ENCODE measurements at regions not wholly inside any gene's neighbourhood (a gene's known extent, or its start where the extent isn't known, plus 50 kb on each side); places are given as distances from the start of the nearest gene placed in this dataset.
"Not testable (repeated sequence)": the region's sequence is repeated elsewhere in the genome, so short reads cannot be mapped to it uniquely, and the experiment has no call there.

GRCh38 chr4:123233136-123233768 lies 163.3 kb upstream of the SPRY1 start:
- no peak for DNase-seq

DNA sequence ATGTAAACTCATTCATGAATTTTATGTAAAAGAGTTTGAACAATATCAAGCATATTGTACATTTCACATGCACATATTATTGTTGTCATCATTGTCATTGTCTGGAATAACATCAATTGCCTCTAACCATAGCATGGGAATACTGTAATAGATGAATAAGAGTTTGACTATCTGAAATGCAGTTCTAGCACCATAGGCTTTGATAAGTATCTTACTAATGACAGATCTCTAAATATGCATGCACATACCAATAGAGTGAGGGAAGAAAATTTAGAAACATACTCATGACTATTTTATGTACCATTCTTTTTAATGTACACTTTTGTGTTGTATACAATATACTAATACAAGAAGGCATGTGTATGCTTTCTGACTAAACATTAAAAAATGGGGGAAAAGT lies 161.6 kb upstream of the SPRY1 start:
- DNase-seq = no peak

- no peak for DNase-seq
Measured at GRCh38 chr4:123235431-123235830, 161.2 kb upstream of the SPRY1 start.

DNA sequence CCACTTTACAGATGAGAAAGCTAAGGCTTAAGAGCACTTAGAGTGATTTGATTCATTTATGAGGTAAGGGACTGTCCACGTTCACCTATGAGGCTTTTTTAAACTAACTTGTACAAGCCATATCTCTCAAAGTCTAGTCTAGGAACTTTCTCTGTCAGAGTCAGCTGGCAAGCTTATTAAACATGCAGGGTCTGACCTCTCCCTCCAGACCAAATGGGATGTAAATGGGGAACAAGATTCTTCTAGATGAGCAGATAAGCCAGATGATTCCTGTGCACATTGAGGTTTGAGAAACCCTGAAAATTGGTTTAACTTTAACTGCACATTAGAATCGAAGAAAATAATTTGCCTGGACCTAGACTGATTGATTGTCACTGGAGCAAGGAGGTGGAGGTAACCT lies 160.0 kb upstream of the SPRY1 start:
- no peak for DNase-seq

- not testable (repeated sequence) for DNase-seq
Measured at GRCh38 chr4:123240286-123240685, 156.3 kb upstream of the SPRY1 start.

GRCh38 chr4:123243220-123243619 lies 153.4 kb upstream of the SPRY1 start:
- DNase-seq = not testable (repeated sequence)

GRCh38 chr4:123244137-123244536 lies 152.5 kb upstream of the SPRY1 start:
- DNase-seq = no peak

DNA sequence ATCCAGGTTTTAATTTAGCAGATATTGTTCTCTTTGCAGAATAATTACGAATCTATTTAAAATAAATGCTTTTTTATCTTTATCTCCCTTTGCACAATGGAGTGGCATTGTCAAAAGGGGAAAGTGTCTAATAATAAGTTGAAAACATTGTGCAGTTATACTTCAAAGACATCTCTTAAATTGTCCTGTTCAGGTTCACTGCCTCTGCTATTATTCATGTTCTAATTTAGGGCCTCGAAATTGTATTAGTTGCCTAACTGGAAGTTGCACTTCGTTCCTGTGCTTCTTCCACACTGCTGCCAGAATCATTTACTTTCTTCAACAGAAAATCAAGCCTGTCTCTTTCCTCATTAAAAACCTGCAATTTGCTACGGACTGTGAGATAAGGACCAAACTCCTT lies 150.5 kb upstream of the SPRY1 start:
- DNase-seq = no peak

GRCh38 chr4:123248085-123248659 lies 148.4 kb upstream of the SPRY1 start:
- no peak for DNase-seq

DNA sequence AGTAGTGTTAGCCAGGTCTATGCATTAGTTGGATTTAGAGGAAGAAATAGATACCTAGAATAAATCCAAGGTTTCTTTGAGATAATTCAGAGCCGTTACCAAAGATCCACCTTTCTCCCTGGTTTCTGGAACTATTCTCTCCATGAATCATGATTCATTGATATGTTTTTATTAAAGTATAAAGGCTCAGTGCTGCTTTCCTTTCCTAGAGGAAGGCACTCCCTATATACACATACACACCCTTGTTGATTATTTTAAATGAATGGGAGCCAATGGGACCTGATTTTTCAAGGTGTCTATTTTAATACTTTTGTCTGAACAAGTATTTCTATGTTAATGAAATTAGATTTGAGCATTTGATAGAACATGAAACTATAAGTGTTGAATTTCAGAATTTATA lies 146.8 kb upstream of the SPRY1 start:
- DNase-seq = no peak

GRCh38 chr4:123250843-123251242 lies 145.8 kb upstream of the SPRY1 start:
- DNase-seq = no peak

- DNase-seq = no peak
Measured at GRCh38 chr4:123255971-123256370, 140.6 kb upstream of the SPRY1 start.

GRCh38 chr4:123256901-123257300 lies 139.7 kb upstream of the SPRY1 start:
- DNase-seq = no peak

GRCh38 chr4:123257591-123257990 lies 139.0 kb upstream of the SPRY1 start:
- no peak for DNase-seq

GRCh38 chr4:123259676-123260646 lies 136.6 kb upstream of the SPRY1 start:
- DNase-seq = no peak

DNA sequence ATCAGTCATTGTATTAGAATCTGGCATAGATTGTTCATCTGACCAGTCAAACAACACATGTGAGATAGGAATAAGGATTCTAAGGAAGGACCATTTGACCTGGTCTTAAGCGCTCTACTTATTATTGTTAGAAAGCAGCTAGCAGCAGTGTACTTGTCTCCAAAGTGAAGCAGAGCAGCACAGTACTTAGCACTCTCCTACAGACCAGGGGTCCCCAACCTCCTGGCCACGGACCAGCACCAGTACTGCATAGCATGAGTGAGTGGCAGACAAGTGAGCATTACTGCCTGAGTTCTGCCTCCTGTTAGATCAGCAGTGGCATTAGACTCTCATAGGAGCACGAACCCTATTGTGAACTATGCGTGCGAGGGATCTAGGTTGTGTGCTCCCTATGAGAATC lies 135.9 kb upstream of the SPRY1 start:
- DNase-seq = no peak

DNA sequence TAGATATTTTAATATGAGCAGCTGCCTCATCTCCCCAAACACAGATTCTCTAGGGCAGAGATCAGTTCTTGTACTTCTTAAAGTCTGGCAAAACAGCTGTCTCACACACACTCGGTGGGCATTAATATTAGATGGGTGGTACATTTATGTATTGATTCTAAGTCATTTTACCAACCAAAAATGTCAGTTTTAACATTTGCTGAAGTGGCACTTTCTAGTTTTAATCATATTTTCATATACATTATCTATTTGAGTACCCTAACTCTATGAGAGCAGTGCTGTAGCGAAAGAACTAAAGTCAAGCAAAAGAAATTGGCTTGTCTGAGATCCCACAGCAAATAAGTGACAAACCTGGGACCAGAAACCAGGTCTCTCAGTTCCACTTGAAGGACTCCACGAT lies 134.5 kb upstream of the SPRY1 start:
- no peak for DNase-seq

DNA sequence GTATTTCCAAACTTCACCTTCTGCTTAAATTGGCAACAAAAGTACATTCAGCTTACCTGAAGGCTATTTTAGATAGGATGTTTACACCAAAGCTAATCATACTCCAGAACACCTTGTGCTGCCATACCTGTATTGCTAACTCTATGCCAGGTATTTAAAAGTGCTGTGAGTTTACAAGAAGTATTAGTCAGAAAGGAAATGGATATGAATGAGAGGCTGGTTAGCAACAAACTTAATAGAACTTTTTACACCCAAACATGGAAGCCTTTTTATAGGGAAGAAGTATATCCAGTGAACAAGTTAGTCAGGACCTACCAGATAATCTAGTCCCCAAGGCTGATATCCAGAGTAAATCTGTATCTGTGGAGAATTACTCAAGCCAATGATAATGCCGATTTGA lies 131.2 kb upstream of the SPRY1 start:
- DNase-seq = no peak

- DNase-seq = no peak
Measured at GRCh38 chr4:123266221-123266620, 130.4 kb upstream of the SPRY1 start.

GRCh38 chr4:123278755-123279154 lies 117.8 kb upstream of the SPRY1 start:
- no peak for DNase-seq

DNA sequence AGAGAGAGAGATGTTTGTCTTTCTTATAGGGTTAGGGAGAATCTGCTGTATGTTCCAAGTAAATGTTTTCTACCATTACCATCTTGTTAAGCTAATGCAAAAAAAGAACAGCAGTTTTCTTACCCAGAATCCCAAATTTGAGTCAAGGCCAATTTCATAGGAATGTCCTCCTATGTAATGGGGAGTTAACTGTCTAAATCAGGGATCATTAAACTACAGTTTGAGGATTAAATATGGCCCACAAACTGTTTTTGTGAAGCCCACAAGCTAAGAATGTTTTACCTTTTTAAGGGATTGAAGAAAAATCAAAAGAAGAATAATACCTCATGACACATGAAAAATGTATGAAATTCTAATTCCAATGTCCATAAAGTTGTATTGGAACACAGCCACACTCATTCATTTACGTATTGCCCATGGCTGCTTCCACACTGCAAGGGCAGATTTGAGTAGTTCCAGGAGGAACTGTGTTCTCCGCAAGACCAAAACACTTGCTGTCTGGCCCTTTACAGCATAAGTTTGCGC lies 113.2 kb upstream of the SPRY1 start:
- DNase-seq = no peak

DNA sequence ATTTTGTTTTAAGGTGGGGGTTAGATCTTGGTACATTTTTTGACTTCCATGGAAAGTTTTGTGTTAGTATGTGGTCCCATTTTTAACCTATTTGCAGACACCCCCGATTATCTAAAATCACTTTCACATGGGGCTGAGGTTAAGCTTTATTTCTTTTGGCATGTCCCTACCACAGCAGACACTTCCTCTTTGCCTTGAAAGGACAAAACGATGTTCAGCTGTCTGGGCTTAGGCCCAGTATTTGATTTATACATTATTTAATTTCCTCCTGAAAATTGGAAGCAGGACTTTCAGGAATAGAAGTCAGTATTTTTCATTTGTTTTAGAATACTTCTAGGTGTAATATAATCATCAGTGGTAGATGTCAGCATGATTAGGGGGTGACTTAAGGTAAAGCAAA lies 112.4 kb upstream of the SPRY1 start:
- DNase-seq = no peak

DNA sequence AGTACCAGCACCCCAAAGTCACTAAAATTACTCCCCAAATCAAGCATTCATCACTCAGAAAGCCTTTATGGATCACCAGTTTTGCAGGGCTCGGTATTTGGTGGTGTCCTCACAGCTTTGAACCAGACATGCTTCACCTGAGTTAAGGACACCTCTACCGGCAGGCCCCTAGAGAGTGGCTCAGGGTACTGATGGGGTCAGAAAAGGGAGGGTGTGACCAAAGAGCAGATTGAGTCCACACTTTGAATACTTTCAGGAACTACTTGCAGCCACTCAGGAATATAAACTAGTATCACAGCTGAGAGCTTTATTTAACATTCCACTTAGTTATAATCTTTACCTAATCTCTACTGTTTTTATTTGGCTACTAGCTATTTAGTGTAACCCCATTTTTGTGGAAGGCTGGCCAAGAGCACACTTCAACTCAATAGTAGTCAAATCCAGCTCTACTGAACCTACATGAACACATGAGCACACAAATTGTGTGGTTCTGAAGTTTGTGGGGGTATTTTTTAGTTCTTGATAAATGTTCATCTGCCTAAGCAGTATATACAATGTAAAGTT lies 109.6 kb upstream of the SPRY1 start:
- no peak for DNase-seq
